ENCODE measurements at regions not wholly inside any gene's neighbourhood (a gene's known extent, or its start where the extent isn't known, plus 50 kb on each side); places are given as distances from the start of the nearest gene placed in this dataset.

DNA sequence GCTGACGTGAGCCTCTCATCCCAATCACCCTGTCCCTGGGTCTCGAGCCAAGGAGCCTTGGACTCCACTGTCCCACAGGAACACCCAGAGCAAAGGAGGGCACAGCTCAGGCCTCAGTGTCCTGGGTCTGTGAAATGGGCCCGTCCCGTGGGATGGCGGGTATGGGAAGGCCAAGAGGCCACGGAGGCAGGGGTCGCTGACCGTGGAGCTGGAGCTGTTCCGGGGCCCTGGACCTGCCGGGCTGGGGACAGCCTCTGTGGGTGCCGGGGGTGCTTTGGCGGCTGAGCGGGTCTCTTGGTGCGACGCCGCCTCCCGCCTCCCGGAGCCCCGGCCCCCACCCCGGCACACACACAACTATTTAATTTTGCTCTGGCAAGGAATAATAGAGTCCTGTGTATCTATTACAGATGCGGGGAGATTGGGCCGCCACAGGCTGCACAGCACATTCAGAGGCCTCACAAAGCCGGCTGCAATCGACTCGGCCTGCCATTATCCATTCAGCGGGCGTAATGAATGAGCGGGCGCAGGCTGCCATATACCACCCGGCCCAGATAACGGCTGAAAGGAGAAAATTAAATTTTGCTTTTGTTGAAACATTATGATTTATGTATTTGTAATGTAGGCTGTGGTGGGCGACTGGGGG, 83.9 kb upstream of the NKX1-1 start:
- TF ChIP-seq POLR2A (IDR thresholded peaks at IDR 0.05) (no peak), POLR2AphosphoS5 (IDR thresholded peaks at IDR 0.05) (no peak), EP300 (IDR thresholded peaks at IDR 0.05) (no peak)
- TF ChIP-seq, protein P1, sequence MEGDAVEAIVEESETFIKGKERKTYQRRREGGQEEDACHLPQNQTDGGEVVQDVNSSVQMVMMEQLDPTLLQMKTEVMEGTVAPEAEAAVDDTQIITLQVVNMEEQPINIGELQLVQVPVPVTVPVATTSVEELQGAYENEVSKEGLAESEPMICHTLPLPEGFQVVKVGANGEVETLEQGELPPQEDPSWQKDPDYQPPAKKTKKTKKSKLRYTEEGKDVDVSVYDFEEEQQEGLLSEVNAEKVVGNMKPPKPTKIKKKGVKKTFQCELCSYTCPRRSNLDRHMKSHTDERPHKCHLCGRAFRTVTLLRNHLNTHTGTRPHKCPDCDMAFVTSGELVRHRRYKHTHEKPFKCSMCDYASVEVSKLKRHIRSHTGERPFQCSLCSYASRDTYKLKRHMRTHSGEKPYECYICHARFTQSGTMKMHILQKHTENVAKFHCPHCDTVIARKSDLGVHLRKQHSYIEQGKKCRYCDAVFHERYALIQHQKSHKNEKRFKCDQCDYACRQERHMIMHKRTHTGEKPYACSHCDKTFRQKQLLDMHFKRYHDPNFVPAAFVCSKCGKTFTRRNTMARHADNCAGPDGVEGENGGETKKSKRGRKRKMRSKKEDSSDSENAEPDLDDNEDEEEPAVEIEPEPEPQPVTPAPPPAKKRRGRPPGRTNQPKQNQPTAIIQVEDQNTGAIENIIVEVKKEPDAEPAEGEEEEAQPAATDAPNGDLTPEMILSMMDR (IDR thresholded peaks at IDR 0.05), result no peak
